OCI-LY7 (cell line): ENCODE measurements at regions not wholly inside any gene's neighbourhood (a gene's known extent, or its start where the extent isn't known, plus 50 kb on each side); places are given as distances from the start of the nearest gene placed in this dataset.

Experiments used
- BruUV-seq: library from RNA; stranded (reverse); fragments of 400-500 nt; replicated peaks from 2 replicates; lab custom pipeline; 2021; lab: Mats Ljungman, UMichigan
- CTCF ChIA-PET: fragments of 300-600 bp; sonication (Branson Sonifier 250); formaldehyde crosslinking; loops from one replicate; lab custom pipeline; 2022; ENCODE audit warnings: antibody characterized with exemption; ENCODE audit not compliant: unreplicated experiment; lab: Charles Lee
- POLR2A ChIA-PET: fragments of 300-600 bp; sonication (Branson Sonifier 250); formaldehyde crosslinking; loops from one replicate; lab custom pipeline; 2022; ENCODE audit warnings: antibody characterized with exemption; lab: Charles Lee
- DNase-seq: peaks from one replicate; pipeline ENCODE4 v3.0.0-alpha.2; 2015; ENCODE audit warnings: low spot score
- H2AFZ ChIP-seq: fragments of 200-600 bp; sonication (generic), shearing (Covaris generic); 2 replicates; pipeline ENCODE4 v1.6.1; 2014; ENCODE audit warnings: mild to moderate bottlenecking, antibody characterized with exemption, low read length, moderate library complexity
- H3K27ac ChIP-seq: fragments of 200-600 bp; sonication (generic); 2 replicates; pipeline ENCODE4 v1.5.1; 2014; ENCODE audit warnings: mixed run types, low read depth, mild to moderate bottlenecking, moderate library complexity, low read length, inconsistent platforms; ENCODE audit not compliant: poor library complexity, severe bottlenecking
- H3K36me3 ChIP-seq: fragments of 200-600 bp; sonication (generic); 2 replicates; pipeline ENCODE4 v1.6.1; 2014; ENCODE audit warnings: mild to moderate bottlenecking, antibody characterized with exemption, low read length, moderate library complexity, mixed read lengths; ENCODE audit not compliant: insufficient read depth
- H3K4me1 ChIP-seq: fragments of 200-600 bp; sonication (generic); 2 replicates; pipeline ENCODE4 v1.5.1; 2014; ENCODE audit warnings: mild to moderate bottlenecking, low read length; ENCODE audit not compliant: insufficient read depth, poor library complexity, severe bottlenecking
- H3K4me2 ChIP-seq: fragments of 200-600 bp; sonication (generic); 2 replicates; pipeline ENCODE4 v1.6.1; 2014; ENCODE audit warnings: mild to moderate bottlenecking, low read length
- H3K4me3 ChIP-seq: fragments of 200-600 bp; sonication (generic); 2 replicates; pipeline ENCODE4 v1.5.1; 2014; ENCODE audit warnings: mild to moderate bottlenecking, low read depth, low read length; ENCODE audit not compliant: poor library complexity, severe bottlenecking
- H3K79me2 ChIP-seq: fragments of 200-600 bp; sonication (generic); 2 replicates; pipeline ENCODE4 v1.6.1; 2016; ENCODE audit warnings: low read depth, mild to moderate bottlenecking, low read length, moderate library complexity, mixed read lengths; ENCODE audit not compliant: insufficient read depth
- H3K9me2 ChIP-seq: fragments of 200-600 bp; sonication (generic); 2 replicates; pipeline ENCODE4 v1.6.1; 2016; ENCODE audit warnings: mild to moderate bottlenecking, low read length, mixed read lengths; ENCODE audit not compliant: insufficient read depth
- H3K9me3 ChIP-seq: fragments of 200-600 bp; sonication (generic); 2 replicates; pipeline ENCODE4 v1.6.1; 2014; ENCODE audit warnings: mild to moderate bottlenecking, mixed run types, low read length, mixed read lengths
- H4K20me1 ChIP-seq: fragments of 200-600 bp; sonication (generic); 2 replicates; pipeline ENCODE4 v1.6.1; 2014; ENCODE audit warnings: mild to moderate bottlenecking, antibody characterized with exemption, low read length, moderate library complexity, mixed read lengths; ENCODE audit not compliant: insufficient read depth
- EZH2phosphoT487 ChIP-seq: fragments of 200-600 bp; sonication (generic); IDR thresholded peaks from 2 replicates; pipeline ENCODE4 v1.6.1; 2018; ENCODE audit warnings: low read depth, borderline replicate concordance, mild to moderate bottlenecking, mixed run types, antibody characterized with exemption, low read length, moderate library complexity, mixed read lengths
- intact Hi-C: fragments of 100-400 bp; cut with micrococcal nuclease; formaldehyde crosslinking; loops from one replicate; pipeline ENCODE4 v1.10.0; 2022; ENCODE audit not compliant: unreplicated experiment
- TF ChIP-seq, protein P1 (sequence below): fragments of 200-600 bp; sonication (generic); conservative IDR thresholded peaks from 2 replicates; pipeline ENCODE4 v1.5.1; 2014; ENCODE audit warnings: mild to moderate bottlenecking, antibody characterized with exemption, low read length, moderate library complexity, mixed read lengths

DNA sequence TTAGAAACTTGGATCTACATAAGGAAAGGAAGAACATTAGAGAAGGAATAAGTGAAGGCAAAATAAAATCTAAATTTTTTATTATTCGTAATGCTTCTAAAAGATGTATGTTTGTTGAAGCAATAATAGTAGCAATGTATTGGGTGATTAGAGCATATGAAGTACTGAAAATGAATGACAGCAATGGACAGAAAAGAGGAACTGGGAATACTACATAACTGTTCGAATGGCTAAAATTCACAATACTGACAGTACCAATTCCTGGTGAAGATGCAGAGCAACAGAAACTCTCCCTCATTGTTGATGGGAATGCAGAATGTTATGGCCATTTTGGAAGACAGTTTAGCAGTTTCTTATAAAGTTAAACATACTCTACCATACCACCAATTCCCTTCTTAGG, 177.3 kb upstream of the SPEF2 start:
- H3K9me3 ChIP-seq: no peaks in the 10 kb centered on the region
- H3K4me2 ChIP-seq: no peak overlapping the region
- intact Hi-C loops: no loop called here
- no peaks in the 10 kb centered on the region for H3K4me1 ChIP-seq
- H2AFZ ChIP-seq: no peak overlapping the region
- H3K79me2 ChIP-seq: no peaks in the 10 kb centered on the region
- ChIA-PET CTCF (no interaction called here), POLR2A (no interaction called here)
- no peak for DNase-seq
- H3K9me2 ChIP-seq: no peaks in the 10 kb centered on the region
- H3K27ac ChIP-seq: no peak overlapping the region
- BruUV-seq: no TSS peak
- no peak for TF ChIP-seq EZH2phosphoT487
- TF ChIP-seq, protein P1, sequence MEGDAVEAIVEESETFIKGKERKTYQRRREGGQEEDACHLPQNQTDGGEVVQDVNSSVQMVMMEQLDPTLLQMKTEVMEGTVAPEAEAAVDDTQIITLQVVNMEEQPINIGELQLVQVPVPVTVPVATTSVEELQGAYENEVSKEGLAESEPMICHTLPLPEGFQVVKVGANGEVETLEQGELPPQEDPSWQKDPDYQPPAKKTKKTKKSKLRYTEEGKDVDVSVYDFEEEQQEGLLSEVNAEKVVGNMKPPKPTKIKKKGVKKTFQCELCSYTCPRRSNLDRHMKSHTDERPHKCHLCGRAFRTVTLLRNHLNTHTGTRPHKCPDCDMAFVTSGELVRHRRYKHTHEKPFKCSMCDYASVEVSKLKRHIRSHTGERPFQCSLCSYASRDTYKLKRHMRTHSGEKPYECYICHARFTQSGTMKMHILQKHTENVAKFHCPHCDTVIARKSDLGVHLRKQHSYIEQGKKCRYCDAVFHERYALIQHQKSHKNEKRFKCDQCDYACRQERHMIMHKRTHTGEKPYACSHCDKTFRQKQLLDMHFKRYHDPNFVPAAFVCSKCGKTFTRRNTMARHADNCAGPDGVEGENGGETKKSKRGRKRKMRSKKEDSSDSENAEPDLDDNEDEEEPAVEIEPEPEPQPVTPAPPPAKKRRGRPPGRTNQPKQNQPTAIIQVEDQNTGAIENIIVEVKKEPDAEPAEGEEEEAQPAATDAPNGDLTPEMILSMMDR: no peak
- no peak overlapping the region for H3K4me3 ChIP-seq
- H4K20me1 ChIP-seq: no peaks in the 10 kb centered on the region
- no peaks in the 10 kb centered on the region for H3K36me3 ChIP-seq

DNA sequence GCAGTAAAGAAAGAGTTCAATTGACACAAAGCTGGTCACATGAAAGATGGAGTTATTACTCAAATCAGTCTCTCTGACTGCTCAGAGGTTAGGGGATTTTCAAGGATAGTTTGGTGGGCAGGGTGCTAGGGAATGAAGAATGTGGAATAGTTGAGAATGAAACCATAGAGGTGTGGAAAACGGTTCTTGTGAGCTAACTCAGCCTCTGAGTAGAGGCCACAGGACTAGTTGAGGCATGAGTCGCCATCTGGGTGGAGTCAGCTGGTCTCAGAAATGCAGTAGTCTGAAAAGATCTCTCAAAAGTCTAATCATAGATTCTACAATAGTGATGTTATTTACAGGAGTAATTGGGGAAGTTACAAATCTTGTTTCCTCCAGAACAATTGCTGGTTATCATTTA, 178.9 kb upstream of the SPEF2 start:
- H3K27ac ChIP-seq: no peak overlapping the region

DNA sequence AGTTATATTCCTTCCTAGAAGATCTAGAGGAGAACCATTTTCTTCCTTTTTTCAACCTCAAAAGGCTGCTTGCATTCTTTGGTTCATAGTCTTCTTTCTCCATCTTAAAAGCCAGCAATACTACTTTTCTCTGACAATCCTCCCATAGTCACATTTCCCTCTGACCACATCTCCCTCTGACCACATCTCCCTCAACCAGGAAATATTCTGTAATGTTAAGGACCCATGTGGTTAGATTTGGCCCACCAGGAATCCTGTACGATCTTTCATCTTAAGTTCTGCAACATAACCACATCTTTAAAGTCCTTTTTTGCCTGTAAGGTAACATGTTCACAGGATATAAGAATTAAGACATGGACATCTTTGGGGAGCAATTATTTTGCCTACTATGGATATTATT, 179.4 kb upstream of the SPEF2 start:
- Histone ChIP-seq H3K4me3 (no peak overlapping the region), H3K36me3 (no peaks in the 10 kb centered on the region), H3K27ac (no peak overlapping the region), H3K4me2 (no peak overlapping the region), H3K9me3 (no peaks in the 10 kb centered on the region), H3K4me1 (no peaks in the 10 kb centered on the region), H3K79me2 (no peaks in the 10 kb centered on the region), H2AFZ (no peak overlapping the region), H3K9me2 (no peaks in the 10 kb centered on the region), H4K20me1 (no peaks in the 10 kb centered on the region)
- intact Hi-C loops: loop anchor here (10.0 kb wide), 1 partner anchor 343 kb away; no protein-coding TSS in a partner anchor
- no TSS peak for BruUV-seq
- ChIA-PET CTCF (no interaction called here), POLR2A (no interaction called here)
- no peak for DNase-seq
- TF ChIP-seq, protein P1: no peak
- TF ChIP-seq EZH2phosphoT487: no peak

More for the DNA sequence above, 178.9 kb upstream of the SPEF2 start:
- no peak for DNase-seq
- Histone ChIP-seq H3K79me2 (no peaks in the 10 kb centered on the region), H3K36me3 (no peaks in the 10 kb centered on the region), H3K9me2 (no peaks in the 10 kb centered on the region), H3K4me1 (no peaks in the 10 kb centered on the region), H2AFZ (no peak overlapping the region), H3K9me3 (no peaks in the 10 kb centered on the region), H3K4me3 (no peak overlapping the region), H4K20me1 (no peaks in the 10 kb centered on the region), H3K4me2 (no peak overlapping the region)
- ChIA-PET CTCF (no interaction called here), POLR2A (no interaction called here)
- intact Hi-C loops: loop anchor here (10.0 kb wide), 1 partner anchor 344 kb away; no protein-coding TSS in a partner anchor
- no peak for TF ChIP-seq EZH2phosphoT487
- TF ChIP-seq, protein P1: no peak
- BruUV-seq: no TSS peak
